GM18502 (cell line): ENCODE measurements at regions not wholly inside any gene's neighbourhood (a gene's known extent, or its start where the extent isn't known, plus 50 kb on each side); places are given as distances from the start of the nearest gene placed in this dataset.
"Not testable (repeated sequence)": the region's sequence is repeated elsewhere in the genome, so short reads cannot be mapped to it uniquely, and the experiment has no call there.

Source experiments
- ATAC-seq: cut with Tn5 transposase; IDR thresholded peaks from one replicate; pipeline ENCODE4 v1.9.1; 2021; ENCODE audit warnings: mild to moderate bottlenecking; ENCODE audit not compliant: unreplicated experiment, poor library complexity

GRCh38 chr5:173497685-173498084 lies 118.8 kb downstream of the BOD1 start:
- ATAC-seq, result no peak

- no peak for ATAC-seq
Observed at GRCh38 chr5:173496883-173497255, 119.6 kb downstream of the BOD1 start.

GRCh38 chr5:173496129-173496882 lies 120.1 kb downstream of the BOD1 start:
- no peak for ATAC-seq

GRCh38 chr5:173495225-173495904 lies 121.1 kb downstream of the BOD1 start:
- no peak for ATAC-seq

- no peak for ATAC-seq
Observed at GRCh38 chr5:173494446-173494845, 122.0 kb downstream of the BOD1 start.

GRCh38 chr5:173493846-173494245 lies 122.6 kb downstream of the BOD1 start:
- no peak for ATAC-seq

- no peak for ATAC-seq
Observed at GRCh38 chr5:173493040-173493439, 123.4 kb downstream of the BOD1 start.

- ATAC-seq, result no peak
Observed at GRCh38 chr5:173490681-173491080, 125.8 kb downstream of the BOD1 start.

- no peak for ATAC-seq
Observed at GRCh38 chr5:173488144-173488543, 128.3 kb downstream of the BOD1 start.

GRCh38 chr5:173487300-173487699 lies 129.2 kb downstream of the BOD1 start:
- no peak for ATAC-seq

- ATAC-seq, result no peak
Observed at GRCh38 chr5:173486355-173487225, 129.9 kb downstream of the BOD1 start.

GRCh38 chr5:173484569-173484968 lies 131.9 kb downstream of the BOD1 start:
- no peak for ATAC-seq

- ATAC-seq, result not testable (repeated sequence)
Observed at GRCh38 chr5:173483599-173483998, 132.9 kb downstream of the BOD1 start.

GRCh38 chr5:173483160-173483559 lies 133.3 kb downstream of the BOD1 start:
- no peak for ATAC-seq

- no peak for ATAC-seq
Observed at GRCh38 chr5:173481821-173482220, 134.6 kb downstream of the BOD1 start.

- ATAC-seq, result no peak
Observed at GRCh38 chr5:173480896-173481295, 135.6 kb downstream of the BOD1 start.

- ATAC-seq, result no peak
Observed at GRCh38 chr5:173479711-173480110, 136.7 kb downstream of the BOD1 start.

- no peak for ATAC-seq
Observed at GRCh38 chr5:173477345-173478040, 139.0 kb downstream of the BOD1 start.

- no peak for ATAC-seq
Observed at GRCh38 chr5:173475780-173476179, 140.7 kb downstream of the BOD1 start.

GRCh38 chr5:173474881-173475287 lies 141.6 kb downstream of the BOD1 start:
- ATAC-seq, result no peak
